ENCODE measurements at regions not wholly inside any gene's neighbourhood (a gene's known extent, or its start where the extent isn't known, plus 50 kb on each side); places are given as distances from the start of the nearest gene placed in this dataset.

- no peaks in the 10 kb centered on the region for H4K20me1 ChIP-seq (ENCODE audit: insufficient read depth, low read length)
- H2AFZ ChIP-seq (ENCODE audit: low read depth, low read length), result no peak overlapping the region
- H3K27ac ChIP-seq (ENCODE audit: low read length), result no peak overlapping the region
- H3K4me1 ChIP-seq (ENCODE audit: low read length), result no peaks in the 10 kb centered on the region
- no peaks in the 10 kb centered on the region for H3K79me2 ChIP-seq (ENCODE audit: low read length)
- H3K9me3 ChIP-seq (ENCODE audit: insufficient read depth, low read length), result no peaks in the 10 kb centered on the region
- no peaks in the 10 kb centered on the region for H3K27me3 ChIP-seq (ENCODE audit: low read depth, low read length)
- H3K4me3 ChIP-seq (ENCODE audit: low read length), result no peak overlapping the region
- TF ChIP-seq CTCF (IDR thresholded peaks at IDR 0.05; ENCODE audit: low read depth, low read length) (no peak), EZH2phosphoT487 (IDR thresholded peaks at IDR 0.05; ENCODE audit: low read depth) (no peak)
- H3K4me2 ChIP-seq (ENCODE audit: low read length), result no peak overlapping the region
- no peaks in the 10 kb centered on the region for H3K36me3 ChIP-seq (replicated peaks; ENCODE audit: low read depth, low read length)
- no peak overlapping the region for H3K9ac ChIP-seq (ENCODE audit: low read length)
Observed at GRCh38 chrX:39361736-39362135, 560.5 kb downstream of the MID1IP1 start.

DNA sequence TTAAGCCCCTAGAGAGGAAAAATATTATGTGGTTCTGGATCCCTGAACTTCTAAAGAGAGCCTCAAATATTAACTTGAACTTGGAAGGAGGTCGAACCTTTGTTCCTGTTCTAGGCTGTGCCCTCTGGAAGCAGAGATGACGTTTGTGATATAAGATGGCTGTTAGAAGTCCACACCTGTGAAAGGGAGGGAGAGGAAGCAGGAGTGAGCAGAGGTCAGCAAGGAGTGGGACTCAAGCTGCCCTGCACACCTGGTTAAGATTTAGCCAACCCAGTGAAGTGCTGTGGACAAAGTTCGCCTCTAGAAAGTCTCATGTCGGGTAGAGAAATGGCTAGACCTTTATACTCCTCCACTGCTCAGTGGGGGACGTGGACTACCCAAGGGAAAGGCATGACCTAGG lies 566.2 kb downstream of the MID1IP1 start:
- Histone ChIP-seq H3K79me2 (ENCODE audit: low read length) (no peaks in the 10 kb centered on the region), H4K20me1 (ENCODE audit: insufficient read depth, low read length) (no peaks in the 10 kb centered on the region), H3K27ac (ENCODE audit: low read length) (no peak overlapping the region), H3K9ac (ENCODE audit: low read length) (no peak overlapping the region), H3K9me3 (ENCODE audit: insufficient read depth, low read length) (no peaks in the 10 kb centered on the region), H3K27me3 (ENCODE audit: low read depth, low read length) (no peaks in the 10 kb centered on the region), H2AFZ (ENCODE audit: low read depth, low read length) (no peak overlapping the region), H3K4me2 (ENCODE audit: low read length) (no peak overlapping the region), H3K4me3 (ENCODE audit: low read length) (no peak overlapping the region), H3K4me1 (ENCODE audit: low read length) (no peaks in the 10 kb centered on the region), H3K36me3 (replicated peaks; ENCODE audit: low read depth, low read length) (no peaks in the 10 kb centered on the region)
- TF ChIP-seq EZH2phosphoT487 (IDR thresholded peaks at IDR 0.05; ENCODE audit: low read depth) (no peak), CTCF (IDR thresholded peaks at IDR 0.05; ENCODE audit: low read depth, low read length) (no peak)

DNA sequence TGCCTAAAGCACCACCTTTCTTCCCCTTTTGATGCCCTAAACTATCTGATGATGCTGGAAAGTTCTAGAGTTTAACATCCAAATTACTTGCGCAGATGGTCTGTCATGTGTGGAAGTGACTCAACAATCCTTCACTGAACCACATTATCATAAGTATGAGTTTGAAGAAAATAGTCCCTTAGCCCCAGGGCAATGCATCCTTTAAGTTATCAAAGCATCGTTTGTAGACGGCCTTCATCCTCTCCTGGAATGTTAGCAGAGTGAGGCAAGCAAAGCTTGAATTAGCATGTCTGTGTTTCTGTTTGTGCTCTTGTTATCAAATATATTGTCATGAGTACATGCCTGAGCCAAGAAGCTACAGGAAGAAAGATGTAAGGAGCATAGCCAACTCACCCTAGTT lies 570.9 kb downstream of the MID1IP1 start:
- Histone ChIP-seq H3K9ac (ENCODE audit: low read length) (no peak overlapping the region), H4K20me1 (ENCODE audit: insufficient read depth, low read length) (no peaks in the 10 kb centered on the region), H3K4me1 (ENCODE audit: low read length) (no peaks in the 10 kb centered on the region), H3K79me2 (ENCODE audit: low read length) (no peaks in the 10 kb centered on the region), H3K9me3 (ENCODE audit: insufficient read depth, low read length) (no peaks in the 10 kb centered on the region), H3K36me3 (replicated peaks; ENCODE audit: low read depth, low read length) (no peaks in the 10 kb centered on the region), H3K27ac (ENCODE audit: low read length) (no peak overlapping the region), H3K4me3 (ENCODE audit: low read length) (no peak overlapping the region), H2AFZ (ENCODE audit: low read depth, low read length) (no peak overlapping the region), H3K4me2 (ENCODE audit: low read length) (no peak overlapping the region), H3K27me3 (ENCODE audit: low read depth, low read length) (no peaks in the 10 kb centered on the region)
- no peak for TF ChIP-seq EZH2phosphoT487 (IDR thresholded peaks at IDR 0.05; ENCODE audit: low read depth)
- no peak for TF ChIP-seq CTCF (IDR thresholded peaks at IDR 0.05; ENCODE audit: low read depth, low read length)

GRCh38 chrX:39377157-39377556 lies 575.9 kb downstream of the MID1IP1 start:
- Histone ChIP-seq H3K4me3 (ENCODE audit: low read length) (no peak overlapping the region), H4K20me1 (ENCODE audit: insufficient read depth, low read length) (no peaks in the 10 kb centered on the region), H3K9me3 (ENCODE audit: insufficient read depth, low read length) (no peaks in the 10 kb centered on the region), H2AFZ (ENCODE audit: low read depth, low read length) (no peak overlapping the region), H3K4me2 (ENCODE audit: low read length) (no peak overlapping the region), H3K36me3 (replicated peaks; ENCODE audit: low read depth, low read length) (no peaks in the 10 kb centered on the region), H3K27ac (ENCODE audit: low read length) (no peak overlapping the region), H3K79me2 (ENCODE audit: low read length) (no peaks in the 10 kb centered on the region), H3K4me1 (ENCODE audit: low read length) (no peaks in the 10 kb centered on the region), H3K9ac (ENCODE audit: low read length) (no peak overlapping the region), H3K27me3 (ENCODE audit: low read depth, low read length) (no peaks in the 10 kb centered on the region)
- TF ChIP-seq EZH2phosphoT487 (IDR thresholded peaks at IDR 0.05; ENCODE audit: low read depth) (no peak), CTCF (IDR thresholded peaks at IDR 0.05; ENCODE audit: low read depth, low read length) (no peak)

Data from OCI-LY3 (cell line).